Fibroblast of lung (primary cell): ENCODE measurements at regions not wholly inside any gene's neighbourhood (a gene's known extent, or its start where the extent isn't known, plus 50 kb on each side); places are given as distances from the start of the nearest gene placed in this dataset.

Experiments used
- DNase-seq, 2 donors: peaks; one replicate each; pipeline versions ENCODE4 v3.0.0 to v3.0.0-alpha.2; 2010; ENCODE audit warnings: low read depth in 2 of 2
- H2AFZ ChIP-seq: 2 replicates; pipeline ENCODE4 v1.5.1; 2012; ENCODE audit warnings: low read length, control low read depth, inconsistent platforms
- H3K27ac ChIP-seq: 2 replicates; pipeline ENCODE4 v1.5.1; 2011; ENCODE audit warnings: low read length, control low read depth; ENCODE audit not compliant: insufficient read depth
- H3K27me3 ChIP-seq: 2 replicates; pipeline ENCODE4 v1.5.1; 2011; ENCODE audit warnings: mild to moderate bottlenecking, low read length; ENCODE audit not compliant: control insufficient read depth, insufficient read depth
- H3K36me3 ChIP-seq: 2 replicates; pipeline ENCODE4 v1.5.1; 2011; ENCODE audit warnings: low read length; ENCODE audit not compliant: control insufficient read depth, insufficient read depth
- H3K4me1 ChIP-seq: 2 replicates; pipeline ENCODE4 v1.5.1; 2011; ENCODE audit warnings: low read length; ENCODE audit not compliant: control insufficient read depth, insufficient read depth; ENCODE audit errors: extremely low read depth
- H3K4me2 ChIP-seq: 2 replicates; pipeline ENCODE4 v1.5.1; 2011; ENCODE audit warnings: low read length, control low read depth; ENCODE audit not compliant: insufficient read depth; ENCODE audit errors: extremely low read depth
- H3K4me3 ChIP-seq, 4 experiments: fragments of 200-600 bp in 1 of 4; sonication (generic) in 1 of 4; replicated peaks in 1 of 4; 2 replicates each; pipeline ENCODE4 v1.5.1; 2011 to 2016; ENCODE audit warnings: low read length in 4 of 4, low read depth in 3 of 4, mild to moderate bottlenecking in 3 of 4, control low read depth in 2 of 4, inconsistent platforms in 1 of 4, mixed read lengths in 1 of 4; ENCODE audit not compliant: insufficient read depth in 1 of 4; ENCODE audit errors: control extremely low read depth in 1 of 4
- H3K79me2 ChIP-seq: 2 replicates; pipeline ENCODE4 v1.5.1; 2012; ENCODE audit warnings: mild to moderate bottlenecking, low read length, inconsistent platforms; ENCODE audit not compliant: control insufficient read depth, insufficient read depth
- H3K9ac ChIP-seq: 2 replicates; pipeline ENCODE4 v1.5.1; 2011; ENCODE audit warnings: mild to moderate bottlenecking, low read length, control low read depth; ENCODE audit not compliant: insufficient read depth
- H3K9me3 ChIP-seq: 2 replicates; pipeline ENCODE4 v1.5.1; 2012; ENCODE audit warnings: low read depth, low read length; ENCODE audit not compliant: control insufficient read depth, insufficient read depth
- H4K20me1 ChIP-seq: 2 replicates; pipeline ENCODE4 v1.5.1; 2011; ENCODE audit warnings: low read length; ENCODE audit not compliant: control insufficient read depth, insufficient read depth; ENCODE audit errors: extremely low read depth
- EZH2 ChIP-seq: IDR thresholded peaks from 2 replicates; pipeline ENCODE4 v1.5.1; 2012; ENCODE audit warnings: low read length, control low read depth, mild to moderate bottlenecking; ENCODE audit errors: missing control alignments
- TF ChIP-seq, protein P1 (sequence below), 2 donors: IDR thresholded peaks in 1 of 2; conservative IDR thresholded peaks in 1 of 2; 1 replicate in 1 of 2; 2 replicates in 1 of 2; pipeline ENCODE4 v1.5.1; 2011 to 2012; ENCODE audit warnings: low read length in 2 of 2, control low read depth in 1 of 2, inconsistent platforms in 1 of 2, low read depth in 1 of 2, mild to moderate bottlenecking in 1 of 2

DNA sequence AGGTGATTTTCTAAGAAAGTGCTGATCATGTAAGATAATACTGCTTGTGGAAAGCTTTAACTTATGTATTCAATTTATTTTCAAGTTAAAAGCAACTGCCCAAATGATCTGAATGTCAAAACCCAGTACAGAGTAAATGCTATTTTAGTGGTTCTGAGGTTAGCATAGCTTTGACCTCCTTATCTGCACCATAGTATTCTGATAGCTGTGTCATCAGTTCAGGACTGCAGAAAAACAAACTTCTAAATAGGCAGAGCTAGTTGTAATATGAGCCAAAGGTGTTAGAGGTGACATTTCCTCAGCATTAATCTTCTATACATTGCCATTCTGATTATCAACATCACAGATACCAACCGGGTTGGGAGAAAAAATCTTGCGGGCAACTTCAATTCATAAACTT lies 758.7 kb downstream of the SLITRK5 start:
- Histone ChIP-seq H3K4me1 (no peaks in the 10 kb centered on the region), H3K4me2 (no peak overlapping the region), H3K4me3 (no peak overlapping the region), H3K9me3 (no peaks in the 10 kb centered on the region), H4K20me1 (no peaks in the 10 kb centered on the region), H3K36me3 (no peaks in the 10 kb centered on the region), H2AFZ (no peak overlapping the region), H3K27me3 (no peaks in the 10 kb centered on the region), H3K27ac (no peak overlapping the region), H3K9ac (no peak overlapping the region), H3K79me2 (no peaks in the 10 kb centered on the region)
- TF ChIP-seq, protein P1, sequence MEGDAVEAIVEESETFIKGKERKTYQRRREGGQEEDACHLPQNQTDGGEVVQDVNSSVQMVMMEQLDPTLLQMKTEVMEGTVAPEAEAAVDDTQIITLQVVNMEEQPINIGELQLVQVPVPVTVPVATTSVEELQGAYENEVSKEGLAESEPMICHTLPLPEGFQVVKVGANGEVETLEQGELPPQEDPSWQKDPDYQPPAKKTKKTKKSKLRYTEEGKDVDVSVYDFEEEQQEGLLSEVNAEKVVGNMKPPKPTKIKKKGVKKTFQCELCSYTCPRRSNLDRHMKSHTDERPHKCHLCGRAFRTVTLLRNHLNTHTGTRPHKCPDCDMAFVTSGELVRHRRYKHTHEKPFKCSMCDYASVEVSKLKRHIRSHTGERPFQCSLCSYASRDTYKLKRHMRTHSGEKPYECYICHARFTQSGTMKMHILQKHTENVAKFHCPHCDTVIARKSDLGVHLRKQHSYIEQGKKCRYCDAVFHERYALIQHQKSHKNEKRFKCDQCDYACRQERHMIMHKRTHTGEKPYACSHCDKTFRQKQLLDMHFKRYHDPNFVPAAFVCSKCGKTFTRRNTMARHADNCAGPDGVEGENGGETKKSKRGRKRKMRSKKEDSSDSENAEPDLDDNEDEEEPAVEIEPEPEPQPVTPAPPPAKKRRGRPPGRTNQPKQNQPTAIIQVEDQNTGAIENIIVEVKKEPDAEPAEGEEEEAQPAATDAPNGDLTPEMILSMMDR (conservative IDR thresholded peaks at IDR 0.05 in 1 of 2, IDR thresholded peaks at IDR 0.05 in 1 of 2; ENCODE audit: low read depth in 1 of 2, low read length in 2 of 2), result no peak
- TF ChIP-seq EZH2, result no peak
- no peak for DNase-seq

DNA sequence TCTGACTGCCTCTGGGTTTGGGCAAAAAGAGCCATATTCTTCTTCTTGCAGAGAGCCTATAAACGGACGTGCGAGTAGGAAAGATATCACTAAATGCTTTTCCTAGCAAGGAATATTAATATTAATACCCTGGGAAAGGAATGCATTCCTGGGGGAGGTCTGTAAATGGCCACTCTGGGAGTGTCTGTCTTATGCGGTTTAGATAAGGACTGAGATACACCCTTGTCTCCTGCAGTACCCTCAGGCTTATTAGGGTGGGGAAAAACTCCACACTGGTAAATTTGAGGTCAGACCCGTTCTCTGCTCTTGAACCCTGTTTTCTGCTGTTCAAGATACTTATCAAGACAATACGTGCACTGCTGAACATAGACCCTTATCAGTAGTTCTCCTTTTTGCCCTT lies 763.8 kb downstream of the SLITRK5 start:
- TF ChIP-seq, protein P1 (conservative IDR thresholded peaks at IDR 0.05 in 1 of 2, IDR thresholded peaks at IDR 0.05 in 1 of 2; ENCODE audit: low read depth in 1 of 2, low read length in 2 of 2), result no peak
- no peak for TF ChIP-seq EZH2
- Histone ChIP-seq H2AFZ (no peak overlapping the region), H3K9me3 (no peaks in the 10 kb centered on the region), H4K20me1 (no peaks in the 10 kb centered on the region), H3K27ac (no peak overlapping the region), H3K4me1 (no peaks in the 10 kb centered on the region), H3K4me3 (no peak overlapping the region), H3K4me2 (no peak overlapping the region), H3K9ac (no peak overlapping the region), H3K36me3 (no peaks in the 10 kb centered on the region), H3K79me2 (no peaks in the 10 kb centered on the region), H3K27me3 (no peaks in the 10 kb centered on the region)
- DNase-seq, result no peak

DNA sequence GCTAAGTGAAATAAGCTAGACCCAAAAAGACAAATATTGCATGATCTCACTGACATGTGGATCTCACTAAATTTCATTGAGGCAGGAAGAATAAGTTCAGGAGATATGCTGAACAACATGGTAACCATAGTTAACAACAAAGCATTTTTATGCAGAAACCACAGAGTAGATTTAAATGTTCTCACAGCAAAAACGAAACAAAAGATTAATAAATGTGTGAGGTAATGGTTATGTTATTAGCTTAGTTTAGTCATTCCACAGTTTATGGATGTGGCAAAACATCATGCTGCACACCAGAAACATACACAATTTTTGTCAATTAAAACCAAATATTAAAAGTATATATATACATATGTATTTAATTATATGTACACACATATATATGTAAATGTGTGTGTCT lies 765.8 kb downstream of the SLITRK5 start:
- H3K36me3 ChIP-seq, result no peaks in the 10 kb centered on the region
- no peaks in the 10 kb centered on the region for H3K4me1 ChIP-seq
- H3K4me3 ChIP-seq, result no peak overlapping the region
- H3K9ac ChIP-seq, result no peak overlapping the region
- no peaks in the 10 kb centered on the region for H3K79me2 ChIP-seq
- no peak overlapping the region for H3K27ac ChIP-seq
- no peaks in the 10 kb centered on the region for H3K9me3 ChIP-seq
- no peak for TF ChIP-seq EZH2
- TF ChIP-seq, protein P1 (conservative IDR thresholded peaks at IDR 0.05 in 1 of 2, IDR thresholded peaks at IDR 0.05 in 1 of 2; ENCODE audit: low read depth in 1 of 2, low read length in 2 of 2), result no peak
- H2AFZ ChIP-seq, result no peak overlapping the region
- DNase-seq, result no peak
- no peaks in the 10 kb centered on the region for H4K20me1 ChIP-seq
- no peak overlapping the region for H3K4me2 ChIP-seq
- no peaks in the 10 kb centered on the region for H3K27me3 ChIP-seq
